ENCODE measurements at regions not wholly inside any gene's neighbourhood (a gene's known extent, or its start where the extent isn't known, plus 50 kb on each side); places are given as distances from the start of the nearest gene placed in this dataset.

DNA sequence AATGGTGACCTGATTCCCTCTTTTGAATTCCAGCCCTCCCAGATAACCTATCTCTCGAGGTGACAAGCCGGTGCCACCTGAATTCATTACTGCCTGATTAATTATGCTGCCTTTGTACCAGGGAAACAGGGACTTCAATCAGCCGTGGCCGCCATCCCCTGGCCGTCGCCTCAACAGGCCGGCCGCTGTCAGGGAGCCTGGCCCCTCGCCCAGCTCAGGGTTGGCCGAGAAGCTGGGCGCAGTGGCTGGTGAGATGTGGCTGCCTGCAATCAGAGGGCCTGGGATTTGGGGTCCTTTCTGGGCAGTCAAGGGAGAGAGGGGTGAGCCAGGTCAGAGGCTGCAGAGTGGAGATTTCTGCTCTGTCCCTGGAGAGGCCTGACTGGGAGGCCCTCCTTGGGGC is 91.2 kb downstream of the KCTD15 start (continued):
- TF ChIP-seq, protein P1, sequence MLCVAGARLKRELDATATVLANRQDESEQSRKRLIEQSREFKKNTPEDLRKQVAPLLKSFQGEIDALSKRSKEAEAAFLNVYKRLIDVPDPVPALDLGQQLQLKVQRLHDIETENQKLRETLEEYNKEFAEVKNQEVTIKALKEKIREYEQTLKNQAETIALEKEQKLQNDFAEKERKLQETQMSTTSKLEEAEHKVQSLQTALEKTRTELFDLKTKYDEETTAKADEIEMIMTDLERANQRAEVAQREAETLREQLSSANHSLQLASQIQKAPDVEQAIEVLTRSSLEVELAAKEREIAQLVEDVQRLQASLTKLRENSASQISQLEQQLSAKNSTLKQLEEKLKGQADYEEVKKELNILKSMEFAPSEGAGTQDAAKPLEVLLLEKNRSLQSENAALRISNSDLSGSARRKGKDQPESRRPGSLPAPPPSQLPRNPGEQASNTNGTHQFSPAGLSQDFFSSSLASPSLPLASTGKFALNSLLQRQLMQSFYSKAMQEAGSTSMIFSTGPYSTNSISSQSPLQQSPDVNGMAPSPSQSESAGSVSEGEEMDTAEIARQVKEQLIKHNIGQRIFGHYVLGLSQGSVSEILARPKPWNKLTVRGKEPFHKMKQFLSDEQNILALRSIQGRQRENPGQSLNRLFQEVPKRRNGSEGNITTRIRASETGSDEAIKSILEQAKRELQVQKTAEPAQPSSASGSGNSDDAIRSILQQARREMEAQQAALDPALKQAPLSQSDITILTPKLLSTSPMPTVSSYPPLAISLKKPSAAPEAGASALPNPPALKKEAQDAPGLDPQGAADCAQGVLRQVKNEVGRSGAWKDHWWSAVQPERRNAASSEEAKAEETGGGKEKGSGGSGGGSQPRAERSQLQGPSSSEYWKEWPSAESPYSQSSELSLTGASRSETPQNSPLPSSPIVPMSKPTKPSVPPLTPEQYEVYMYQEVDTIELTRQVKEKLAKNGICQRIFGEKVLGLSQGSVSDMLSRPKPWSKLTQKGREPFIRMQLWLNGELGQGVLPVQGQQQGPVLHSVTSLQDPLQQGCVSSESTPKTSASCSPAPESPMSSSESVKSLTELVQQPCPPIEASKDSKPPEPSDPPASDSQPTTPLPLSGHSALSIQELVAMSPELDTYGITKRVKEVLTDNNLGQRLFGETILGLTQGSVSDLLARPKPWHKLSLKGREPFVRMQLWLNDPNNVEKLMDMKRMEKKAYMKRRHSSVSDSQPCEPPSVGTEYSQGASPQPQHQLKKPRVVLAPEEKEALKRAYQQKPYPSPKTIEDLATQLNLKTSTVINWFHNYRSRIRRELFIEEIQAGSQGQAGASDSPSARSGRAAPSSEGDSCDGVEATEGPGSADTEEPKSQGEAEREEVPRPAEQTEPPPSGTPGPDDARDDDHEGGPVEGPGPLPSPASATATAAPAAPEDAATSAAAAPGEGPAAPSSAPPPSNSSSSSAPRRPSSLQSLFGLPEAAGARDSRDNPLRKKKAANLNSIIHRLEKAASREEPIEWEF (IDR thresholded peaks at IDR 0.05; ENCODE audit: insufficient replicate concordance, low read depth, low read length): no peak
- TF ChIP-seq ZBED1 (IDR thresholded peaks at IDR 0.05; ENCODE audit: borderline replicate concordance) (no peak), BACH1 (IDR thresholded peaks at IDR 0.05; ENCODE audit: borderline replicate concordance) (no peak), YY1 (IDR thresholded peaks at IDR 0.05; ENCODE audit: low read depth, low read length) (no peak), JUNB (IDR thresholded peaks at IDR 0.05) (no peak), CBX3 (IDR thresholded peaks at IDR 0.05; ENCODE audit: borderline replicate concordance, low read depth) (no peak)

DNA sequence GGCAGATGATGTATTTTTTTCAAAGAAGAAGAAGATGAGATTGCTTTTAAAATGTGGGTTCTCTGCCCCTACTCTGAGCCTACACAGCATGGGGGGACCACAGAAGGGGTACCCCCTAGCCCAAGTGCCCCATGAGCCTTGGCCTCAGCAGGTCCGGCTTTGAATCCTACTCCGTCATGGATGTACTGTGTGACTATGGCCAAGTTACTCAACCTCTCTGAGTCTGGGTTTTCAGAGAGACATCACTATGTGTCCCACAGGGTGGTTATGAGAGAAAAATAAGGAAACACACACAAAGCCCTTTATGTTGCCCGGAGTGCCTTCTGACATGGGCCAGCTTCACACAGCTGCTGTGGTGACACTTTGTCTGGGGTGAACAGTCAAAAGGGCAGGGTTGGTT is 92.0 kb downstream of the KCTD15 start:
- Histone ChIP-seq H3K4me2 (ENCODE audit: control insufficient read depth, insufficient read depth) (no peak overlapping the region), H2AFZ (ENCODE audit: control insufficient read depth, low read depth, low read length) (no peak overlapping the region), H3K27ac (ENCODE audit: control insufficient read depth, insufficient read depth) (no peak overlapping the region), H3K9me3 (replicated peaks; ENCODE audit: control insufficient read depth, insufficient read depth, low read length) (no peaks in the 10 kb centered on the region), H3K79me2 (ENCODE audit: control insufficient read depth, insufficient read depth, low read length) (no peaks in the 10 kb centered on the region), H3K9ac (ENCODE audit: control insufficient read depth, insufficient read depth, low read length) (no peak overlapping the region), H4K20me1 (ENCODE audit: control insufficient read depth, insufficient read depth) (no peaks in the 10 kb centered on the region), H3K27me3 (replicated peaks in 1 of 2; ENCODE audit: control insufficient read depth in 2 of 2, insufficient read depth in 2 of 2, low read length in 1 of 2) (no peaks in the 10 kb centered on the region), H3K4me3 (no peak overlapping the region), H3K36me3 (ENCODE audit: control insufficient read depth in 2 of 2, insufficient read depth in 2 of 2, low read length in 1 of 2) (no peaks in the 10 kb centered on the region), H3K4me1 (ENCODE audit: control insufficient read depth, insufficient read depth, low read length) (no peaks in the 10 kb centered on the region)
- TF ChIP-seq ZNF217 (IDR thresholded peaks at IDR 0.05) (no peak), SMAD1 (IDR thresholded peaks at IDR 0.05; ENCODE audit: low read depth, partially characterized antibody) (no peak)
- TF ChIP-seq, protein P2, sequence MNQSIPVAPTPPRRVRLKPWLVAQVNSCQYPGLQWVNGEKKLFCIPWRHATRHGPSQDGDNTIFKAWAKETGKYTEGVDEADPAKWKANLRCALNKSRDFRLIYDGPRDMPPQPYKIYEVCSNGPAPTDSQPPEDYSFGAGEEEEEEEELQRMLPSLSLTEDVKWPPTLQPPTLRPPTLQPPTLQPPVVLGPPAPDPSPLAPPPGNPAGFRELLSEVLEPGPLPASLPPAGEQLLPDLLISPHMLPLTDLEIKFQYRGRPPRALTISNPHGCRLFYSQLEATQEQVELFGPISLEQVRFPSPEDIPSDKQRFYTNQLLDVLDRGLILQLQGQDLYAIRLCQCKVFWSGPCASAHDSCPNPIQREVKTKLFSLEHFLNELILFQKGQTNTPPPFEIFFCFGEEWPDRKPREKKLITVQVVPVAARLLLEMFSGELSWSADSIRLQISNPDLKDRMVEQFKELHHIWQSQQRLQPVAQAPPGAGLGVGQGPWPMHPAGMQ (IDR thresholded peaks at IDR 0.05; ENCODE audit: borderline replicate concordance): no peak
- ChIA-PET SMC1A (ENCODE audit: uncharacterized antibody, unreplicated experiment) (no interaction called here), CTCF (interaction anchor here (0.6 kb wide), 1 partner anchor 12 kb away, joined by 3 read pairs; no protein-coding TSS in a partner anchor), POLR2A (no interaction called here), RAD21 (ENCODE audit: unreplicated experiment) (no interaction called here)
- intact Hi-C loops (cut with micrococcal nuclease; ENCODE audit: unreplicated experiment) (no loop called here), in situ Hi-C loops (cut with MboI) (no loop called here)
- ATAC-seq (no peak), DNase-seq (ENCODE audit: low read depth, low spot score) (no peak), FAIRE-seq (no peak)
- BruUV-seq (replicated peaks): no TSS peak
- 64% methylated on average over 3 of the region's 3 CpGs for WGBS (ENCODE audit: insufficient coverage, insufficient replicate concordance, low lambda C conversion rate, missing lambda C conversion rate)

Measured in GM12878 (cell line).